K562 (cell line): ENCODE measurements at regions not wholly inside any gene's neighbourhood (a gene's known extent, or its start where the extent isn't known, plus 50 kb on each side); places are given as distances from the start of the nearest gene placed in this dataset.

ENCODE experiments used
- ATAC-seq: fragments of 200-7000 bp; cut with Tn5 transposase; 3 replicates; pipeline ENCODE4 v1.9.1; 2020; ENCODE audit warnings: moderate library complexity
- BruUV-seq: library from RNA; stranded (reverse); fragments of 400-500 nt; replicated peaks from 2 replicates; lab custom pipeline; 2021; lab: Mats Ljungman, UMichigan
- CTCF ChIA-PET: fragments of 300-600 bp; formaldehyde crosslinking; extraction: SDS; loops from one replicate; lab custom pipeline; 2021; ENCODE audit warnings: low intra/inter-chr PET ratio; lab: Yijun Ruan, JAX
- POLR2A ChIA-PET: fragments of 300-600, 350-650 bp; sonication (Branson Sonifier 250); formaldehyde crosslinking; extraction: SDS; loops from one replicate; lab custom pipeline; 2021; ENCODE audit warnings: antibody characterized with exemption, inconsistent platforms; lab: Yijun Ruan, JAX
- DNase-seq, 4 experiments: peaks; one replicate each; pipeline versions ENCODE4 v3.0.0 to v3.0.0-alpha.2; 2011 to 2018; ENCODE audit warnings: low spot score in 3 of 4, mixed read lengths in 3 of 4; ENCODE audit errors: extremely low read depth in 1 of 4
- FAIRE-seq: peaks from 2 replicates; lab custom pipeline; 2011; peaks lifted over from hg19 to GRCh38; lab: Jason Lieb, UNC
- H2AFZ ChIP-seq: 2 replicates; pipeline ENCODE4 v1.6.0; 2011; ENCODE audit warnings: low read depth, low read length, control low read depth, inconsistent platforms
- H3K27ac ChIP-seq: fragments of 200-600 bp; 3 replicates; pipeline ENCODE4 v1.8.0; 2011; ENCODE audit warnings: low read depth, mild to moderate bottlenecking, control low read depth, inconsistent platforms, low read length, moderate library complexity, mixed read lengths; ENCODE audit errors: extremely low read depth
- H3K27me3 ChIP-seq, 2 experiments: fragments of 300-600 bp in 1 of 2; 2 replicates in 1 of 2; 3 replicates in 1 of 2; pipeline versions ENCODE4 v1.6.0 to v1.8.0; 2011; ENCODE audit warnings: inconsistent platforms in 2 of 2, low read length in 2 of 2, mild to moderate bottlenecking in 1 of 2, mixed read lengths in 1 of 2, moderate library complexity in 1 of 2; ENCODE audit not compliant: control insufficient read depth in 2 of 2, insufficient read depth in 2 of 2
- H3K36me3 ChIP-seq: fragments of 300-600 bp; 3 replicates; pipeline ENCODE4 v1.8.0; 2011; ENCODE audit warnings: mild to moderate bottlenecking, low read length, inconsistent platforms; ENCODE audit not compliant: control insufficient read depth, insufficient read depth
- H3K4me1 ChIP-seq, 2 experiments: fragments of 200-600 bp in 1 of 2; replicated peaks in 1 of 2; 2 replicates in 1 of 2; 3 replicates in 1 of 2; pipeline versions ENCODE4 v1.5.1 to v1.8.0; 2011; ENCODE audit warnings: inconsistent platforms in 2 of 2, low read length in 2 of 2, mild to moderate bottlenecking in 1 of 2, mixed read lengths in 1 of 2, moderate library complexity in 1 of 2; ENCODE audit not compliant: control insufficient read depth in 2 of 2, insufficient read depth in 2 of 2
- H3K4me2 ChIP-seq: 2 replicates; pipeline ENCODE4 v1.6.1; 2011; ENCODE audit warnings: low read length, control low read depth, inconsistent platforms, mixed read lengths; ENCODE audit not compliant: insufficient read depth
- H3K4me3 ChIP-seq: fragments of 200-600 bp; sonication (generic), shearing (Covaris generic); 2 replicates; pipeline ENCODE4 v1.5.1; 2016; ENCODE audit warnings: control low read depth, inconsistent platforms
- H3K79me2 ChIP-seq: fragments of 200-600 bp; 3 replicates; pipeline ENCODE4 v1.8.0; 2011; ENCODE audit warnings: low read length, inconsistent platforms; ENCODE audit not compliant: control insufficient read depth, insufficient read depth
- H3K9ac ChIP-seq, 2 experiments: 2 replicates each; pipeline versions ENCODE4 v1.6.0 to v1.6.1; 2011; ENCODE audit warnings: low read depth in 2 of 2, low read length in 2 of 2, control low read depth in 1 of 2, inconsistent platforms in 1 of 2, mild to moderate bottlenecking in 1 of 2, mixed read lengths in 1 of 2; ENCODE audit not compliant: insufficient read depth in 1 of 2
- H3K9me1 ChIP-seq: one replicate; pipeline ENCODE4 v1.6.0; 2011; ENCODE audit warnings: inconsistent platforms, mild to moderate bottlenecking, low read length, moderate library complexity; ENCODE audit not compliant: control insufficient read depth, insufficient read depth
- H3K9me3 ChIP-seq: replicated peaks from 2 replicates; pipeline ENCODE4 v1.5.1; 2011; ENCODE audit warnings: low read depth, low read length, inconsistent platforms; ENCODE audit not compliant: control insufficient read depth, insufficient read depth
- H4K20me1 ChIP-seq: replicated peaks from 2 replicates; pipeline ENCODE4 v1.6.1; 2011; ENCODE audit warnings: low read length, inconsistent platforms, mixed read lengths; ENCODE audit not compliant: control insufficient read depth, insufficient read depth
- ARID4B ChIP-seq: sonication (generic); formaldehyde crosslinking; IDR thresholded peaks from 2 replicates; pipeline ENCODE4 v1.8.0; 2022; ENCODE audit warnings: mild to moderate bottlenecking, missing genetic modification reagents
- ATF6 ChIP-seq: sonication (generic); formaldehyde crosslinking; IDR thresholded peaks from 2 replicates; pipeline ENCODE4 v1.4.0; 2020; ENCODE audit warnings: mild to moderate bottlenecking, missing genetic modification reagents
- C11orf30 ChIP-seq: fragments of 450-650 bp; IDR thresholded peaks from 2 replicates; pipeline ENCODE4 v1.6.1; 2016; ENCODE audit warnings: low read depth, mild to moderate bottlenecking
- CREBBP ChIP-seq: IDR thresholded peaks from one replicate; pipeline ENCODE4 v1.6.1; 2012; ENCODE audit warnings: low read depth, mild to moderate bottlenecking, control low read depth, inconsistent platforms, low read length
- DEAF1 ChIP-seq: fragments of 450-650 bp; formaldehyde crosslinking; IDR thresholded peaks from 2 replicates; pipeline ENCODE4 v1.4.0; 2020; ENCODE audit warnings: mild to moderate bottlenecking, moderate library complexity
- DPF2 ChIP-seq: fragments of 450-650 bp; IDR thresholded peaks from 2 replicates; pipeline ENCODE4 v1.6.1; 2016
- PHF20 ChIP-seq: fragments of 450-650 bp; IDR thresholded peaks from 2 replicates; pipeline ENCODE4 v1.6.1; 2018; ENCODE audit not compliant: partially characterized antibody
- POLR2AphosphoS2 ChIP-seq: IDR thresholded peaks from 2 replicates; pipeline ENCODE4 v1.6.1; 2012; ENCODE audit warnings: low read length, improper control_type of control experiment
- RBM34 ChIP-seq: fragments of 200-400 bp; formaldehyde crosslinking; IDR thresholded peaks from 2 replicates; pipeline ENCODE4 v1.6.1; 2018; ENCODE audit warnings: low read length, borderline replicate concordance; ENCODE audit not compliant: insufficient read depth
- SP2 ChIP-seq: IDR thresholded peaks from 2 replicates; pipeline ENCODE4 v1.6.1; 2011; ENCODE audit warnings: mild to moderate bottlenecking, low read depth, low read length, moderate library complexity; ENCODE audit not compliant: poor library complexity, severe bottlenecking; ENCODE audit errors: extremely low read depth
- U2AF1 ChIP-seq: fragments of 200-400 bp; formaldehyde crosslinking; optimal IDR thresholded peaks from 2 replicates; pipeline ENCODE3; 2017; ENCODE audit warnings: mild to moderate bottlenecking, low read depth, low read length, moderate library complexity
- ZNF175 ChIP-seq: fragments of 200-800 bp; sonication (Bioruptor generic); IDR thresholded peaks from 2 replicates; pipeline ENCODE4 v1.6.1; 2016; ENCODE audit warnings: low read depth, mild to moderate bottlenecking, missing genetic modification characterization, missing compliant biosample characterization
- WGBS: fragments of 100-300 bp; shearing (Covaris generic); methylation state at CpG from one replicate; pipeline ENCODE4 v1.1.6; 2016; ENCODE audit warnings: low coverage, mixed read lengths; ENCODE audit not compliant: insufficient coverage; ENCODE audit errors: missing lambda C conversion rate; 5-methylcytosine and 5-hydroxymethylcytosine counted together
- in situ Hi-C: fragments of 300-500 bp; cut with MboI; formaldehyde crosslinking; loops from 4 replicates; pipeline ENCODE4 v1.15.0; 2018; ENCODE audit warnings: inconsistent platforms, mixed read lengths
- intact Hi-C: fragments of 100-400 bp; cut with micrococcal nuclease; formaldehyde crosslinking; loops from 2 replicates; pipeline ENCODE4 v1.14.2; 2022

DNA sequence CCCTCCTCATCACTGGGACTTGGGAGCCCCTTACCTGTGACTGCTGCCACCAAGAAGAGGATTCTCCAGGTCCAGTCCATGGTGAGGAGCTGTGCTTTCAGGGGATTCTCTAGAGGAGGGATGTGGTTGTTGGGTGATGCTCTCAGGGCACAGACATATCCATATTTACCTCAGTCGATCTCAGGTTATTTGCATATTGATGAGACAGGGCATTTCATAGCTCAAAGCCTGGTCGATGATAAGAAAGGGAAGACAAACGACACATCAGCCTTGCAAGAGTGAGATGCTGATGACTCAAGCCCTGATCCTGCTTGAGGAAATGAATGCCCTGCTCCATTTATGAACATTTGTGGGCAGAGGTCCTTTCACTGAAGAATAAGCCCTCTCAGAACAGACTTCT lies 981.0 kb downstream of the TMEM121 start (continued):
- TF ChIP-seq DPF2 (no peak), DEAF1 (CRISPR knock-in tag) (no peak), POLR2AphosphoS2 (no peak), PHF20 (no peak), RBM34 (no peak), ZNF175 (CRISPR knock-in tag) (no peak), U2AF1 (no peak), C11orf30 (no peak)

- intact Hi-C loops: no loop called here
- TF ChIP-seq ARID4B (CRISPR knock-in tag) (no peak), ATF6 (CRISPR knock-in tag) (no peak), SP2 (no peak), CREBBP (no peak)
Measured at GRCh38 chr14:106508216-106508615, 981.8 kb downstream of the TMEM121 start.

More at GRCh38 chr14:106508216-106508615, 981.8 kb downstream of the TMEM121 start:
- DNase-seq (no peak), ATAC-seq (no peak), FAIRE-seq (no peak)
- no peak overlapping the region for H3K4me2 ChIP-seq
- no peak overlapping the region for H3K4me3 ChIP-seq
- WGBS: 4% methylated on average over 3 of the region's 3 CpGs
- no peak overlapping the region for H2AFZ ChIP-seq
- ChIA-PET CTCF (interaction anchor here (0.9 kb wide), 1 partner anchor 91 kb away, joined by 4 read pairs; no protein-coding TSS in a partner anchor), POLR2A (no interaction called here)
- no peaks in the 10 kb centered on the region for H3K36me3 ChIP-seq
- H3K9me3 ChIP-seq: no peaks in the 10 kb centered on the region
- H4K20me1 ChIP-seq: no peaks in the 10 kb centered on the region
- H3K9me1 ChIP-seq: no peaks in the 10 kb centered on the region
- in situ Hi-C loops: no loop called here
- H3K4me1 ChIP-seq: no peaks in the 10 kb centered on the region
- no peaks in the 10 kb centered on the region for H3K79me2 ChIP-seq
- H3K9ac ChIP-seq: no peak overlapping the region
- no peak overlapping the region for H3K27ac ChIP-seq
- no TSS peak for BruUV-seq
- no peaks in the 10 kb centered on the region for H3K27me3 ChIP-seq
